ENCODE measurements at regions not wholly inside any gene's neighbourhood (a gene's known extent, or its start where the extent isn't known, plus 50 kb on each side); places are given as distances from the start of the nearest gene placed in this dataset.
"Not testable (repeated sequence)": the region's sequence is repeated elsewhere in the genome, so short reads cannot be mapped to it uniquely, and the experiment has no call there.

GRCh38 chrY:3491423-3491822, 87.4 kb upstream of the TGIF2LY start:
- not testable (repeated sequence) for DNase-seq

GRCh38 chrY:3494539-3494938, 84.3 kb upstream of the TGIF2LY start:
- not testable (repeated sequence) for DNase-seq

- peak; percentile 19 for DNase-seq
These were observed 51.8 kb upstream of the TGIF2LY start for GRCh38 chrY:3527040-3527439.
